Vagina (tissue), 2 donors: ENCODE measurements at regions not wholly inside any gene's neighbourhood (a gene's known extent, or its start where the extent isn't known, plus 50 kb on each side); places are given as distances from the start of the nearest gene placed in this dataset.

Experiments used
- DNase-seq, 2 donors: peaks; one replicate each; pipeline ENCODE4 v3.0.0-alpha.2; 2017; ENCODE audit errors: extremely low spot score in 2 of 2
- H3K27ac ChIP-seq: fragments of 200-600 bp; sonication (generic); one replicate; pipeline ENCODE4 v1.5.1; 2019
- H3K27me3 ChIP-seq: fragments of 200-600 bp; sonication (generic); one replicate; pipeline ENCODE4 v1.5.1; 2019
- H3K36me3 ChIP-seq, 2 donors: fragments of 200-600 bp; sonication (generic); one replicate each; pipeline ENCODE4 v1.5.1; 2017 to 2019
- H3K4me1 ChIP-seq: fragments of 200-600 bp; sonication (generic); one replicate; pipeline ENCODE4 v1.5.1; 2019
- H3K4me3 ChIP-seq, 2 donors: fragments of 200-600 bp; sonication (generic); 1 replicate in 1 of 2; 2 replicates in 1 of 2; pipeline ENCODE4 v1.5.1; 2016 to 2019
- H3K9me3 ChIP-seq: fragments of 200-600 bp; sonication (generic); one replicate; pipeline ENCODE4 v1.5.1; 2019
- POLR2A ChIP-seq, 2 donors: fragments of 450-650 bp; IDR thresholded peaks; one replicate each; pipeline ENCODE4 v1.6.1; 2017; ENCODE audit warnings: antibody characterized with exemption in 2 of 2, mild to moderate bottlenecking in 2 of 2, moderate library complexity in 2 of 2
- POLR2AphosphoS5 ChIP-seq, 2 donors: sonication (generic); formaldehyde crosslinking; IDR thresholded peaks; one replicate each; pipeline ENCODE4 v1.9.0; 2017; ENCODE audit warnings: antibody characterized with exemption in 2 of 2, mild to moderate bottlenecking in 2 of 2, low read depth in 1 of 2; ENCODE audit not compliant: insufficient read depth in 1 of 2
- intact Hi-C: fragments of 100-400 bp; cut with DNase I; formaldehyde crosslinking; loops from one replicate; pipeline ENCODE4 v1.15.1; 2023
- TF ChIP-seq, protein P1 (sequence below), 3 experiments: fragments of 450-650 bp in 2 of 3; fragments of 200-600 bp in 1 of 3; sonication (generic) in 1 of 3; IDR thresholded peaks; one replicate each; pipeline ENCODE4 v1.5.1; 2017 to 2019; ENCODE audit warnings: antibody characterized with exemption in 3 of 3, mild to moderate bottlenecking in 2 of 3, moderate library complexity in 2 of 3

DNA sequence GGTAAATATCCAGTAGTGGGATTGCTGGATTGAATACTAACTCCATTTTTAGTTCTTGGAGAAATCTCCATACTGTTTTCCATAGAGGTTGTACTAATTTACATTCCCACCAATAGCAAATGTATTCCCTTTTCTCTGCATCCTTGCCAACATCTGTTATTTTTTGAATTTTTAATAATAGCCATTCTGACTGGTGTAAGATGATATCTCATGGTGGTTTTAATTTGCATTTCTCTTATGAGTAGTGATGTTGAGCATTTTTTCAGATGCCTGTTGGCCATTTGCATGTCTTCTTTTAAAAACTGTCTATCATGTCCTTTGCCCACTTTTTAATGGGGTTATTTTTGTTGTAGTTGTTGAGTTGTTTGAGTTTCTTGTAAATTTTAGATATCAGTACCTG is 253.2 kb downstream of the HAO1 start:
- Histone ChIP-seq H3K4me1 (no peaks in the 10 kb centered on the region), H3K27ac (no peak overlapping the region), H3K9me3 (no peaks in the 10 kb centered on the region), H3K4me3 (no peak overlapping the region), H3K27me3 (no peaks in the 10 kb centered on the region), H3K36me3 (no peaks in the 10 kb centered on the region)
- DNase-seq: no peak
- intact Hi-C loops: no loop called here
- TF ChIP-seq POLR2AphosphoS5 (IDR thresholded peaks at IDR 0.05; ENCODE audit: insufficient read depth in 1 of 2, low read depth in 1 of 2) (no peak), POLR2A (IDR thresholded peaks at IDR 0.05) (no peak)
- TF ChIP-seq, protein P1, sequence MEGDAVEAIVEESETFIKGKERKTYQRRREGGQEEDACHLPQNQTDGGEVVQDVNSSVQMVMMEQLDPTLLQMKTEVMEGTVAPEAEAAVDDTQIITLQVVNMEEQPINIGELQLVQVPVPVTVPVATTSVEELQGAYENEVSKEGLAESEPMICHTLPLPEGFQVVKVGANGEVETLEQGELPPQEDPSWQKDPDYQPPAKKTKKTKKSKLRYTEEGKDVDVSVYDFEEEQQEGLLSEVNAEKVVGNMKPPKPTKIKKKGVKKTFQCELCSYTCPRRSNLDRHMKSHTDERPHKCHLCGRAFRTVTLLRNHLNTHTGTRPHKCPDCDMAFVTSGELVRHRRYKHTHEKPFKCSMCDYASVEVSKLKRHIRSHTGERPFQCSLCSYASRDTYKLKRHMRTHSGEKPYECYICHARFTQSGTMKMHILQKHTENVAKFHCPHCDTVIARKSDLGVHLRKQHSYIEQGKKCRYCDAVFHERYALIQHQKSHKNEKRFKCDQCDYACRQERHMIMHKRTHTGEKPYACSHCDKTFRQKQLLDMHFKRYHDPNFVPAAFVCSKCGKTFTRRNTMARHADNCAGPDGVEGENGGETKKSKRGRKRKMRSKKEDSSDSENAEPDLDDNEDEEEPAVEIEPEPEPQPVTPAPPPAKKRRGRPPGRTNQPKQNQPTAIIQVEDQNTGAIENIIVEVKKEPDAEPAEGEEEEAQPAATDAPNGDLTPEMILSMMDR (IDR thresholded peaks at IDR 0.05): no peak

DNA sequence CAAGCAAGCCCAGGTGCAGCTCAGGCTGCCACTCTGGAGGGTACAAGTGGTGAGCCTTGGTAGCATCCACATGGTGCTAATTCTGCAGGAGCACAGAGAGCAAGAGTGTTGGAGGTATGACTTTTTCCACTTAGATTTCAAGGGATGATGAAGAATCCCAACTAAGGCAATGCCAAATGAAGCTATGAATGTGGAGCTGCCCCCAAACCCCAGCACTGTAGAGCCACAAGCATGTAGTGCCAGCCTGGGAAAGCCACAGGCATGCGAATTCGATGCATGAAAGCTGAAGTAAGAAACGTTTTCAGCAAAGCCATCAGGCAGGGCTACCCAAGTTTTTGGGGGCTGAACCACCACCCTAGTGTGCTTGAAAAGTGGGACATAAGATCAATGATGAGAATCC is 251.1 kb downstream of the HAO1 start:
- H3K4me3 ChIP-seq: no peak overlapping the region
- H3K4me1 ChIP-seq: no peaks in the 10 kb centered on the region
- no peaks in the 10 kb centered on the region for H3K27me3 ChIP-seq
- H3K27ac ChIP-seq: no peak overlapping the region
- intact Hi-C loops: no loop called here
- no peaks in the 10 kb centered on the region for H3K36me3 ChIP-seq
- DNase-seq: no peak
- no peaks in the 10 kb centered on the region for H3K9me3 ChIP-seq
- no peak for TF ChIP-seq POLR2A (IDR thresholded peaks at IDR 0.05)
- no peak for TF ChIP-seq POLR2AphosphoS5 (IDR thresholded peaks at IDR 0.05; ENCODE audit: insufficient read depth in 1 of 2, low read depth in 1 of 2)
- TF ChIP-seq, protein P1 (IDR thresholded peaks at IDR 0.05): no peak

DNA sequence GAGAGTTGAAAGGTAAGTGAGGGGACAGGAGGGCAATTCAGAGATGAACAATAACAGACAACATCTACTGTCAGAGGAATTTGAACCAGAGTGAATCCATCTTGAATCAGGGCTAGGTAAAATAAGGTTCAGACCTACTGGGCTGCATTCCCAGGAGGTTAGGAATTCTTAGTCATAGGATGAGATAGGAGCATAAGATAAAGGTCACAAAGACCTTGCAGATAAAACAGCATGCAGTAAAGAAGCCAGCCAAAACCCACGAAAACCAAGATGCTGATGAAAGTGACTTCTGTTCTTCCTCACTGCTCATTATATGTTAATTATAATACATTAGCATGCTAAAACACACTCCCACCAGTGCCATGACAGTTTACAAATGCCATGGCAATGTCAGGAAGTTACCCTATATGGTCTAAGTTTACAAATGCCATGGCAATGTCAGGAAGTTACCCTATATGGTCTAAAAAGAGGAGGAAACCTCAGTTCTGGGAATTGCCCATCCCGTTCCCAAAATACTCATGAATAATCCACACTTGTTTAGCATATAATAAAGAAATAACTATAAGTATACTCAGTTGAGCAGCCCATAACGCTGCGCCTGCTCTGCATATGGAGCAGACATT is 248.5 kb downstream of the HAO1 start:
- TF ChIP-seq POLR2AphosphoS5 (IDR thresholded peaks at IDR 0.05; ENCODE audit: insufficient read depth in 1 of 2, low read depth in 1 of 2) (no peak), POLR2A (IDR thresholded peaks at IDR 0.05) (no peak)
- TF ChIP-seq, protein P1 (IDR thresholded peaks at IDR 0.05): no peak
- Histone ChIP-seq H3K4me1 (no peaks in the 10 kb centered on the region), H3K27ac (no peak overlapping the region), H3K4me3 (no peak overlapping the region), H3K9me3 (no peaks in the 10 kb centered on the region), H3K36me3 (no peaks in the 10 kb centered on the region), H3K27me3 (no peaks in the 10 kb centered on the region)
- DNase-seq: no peak
- intact Hi-C loops: no loop called here

DNA sequence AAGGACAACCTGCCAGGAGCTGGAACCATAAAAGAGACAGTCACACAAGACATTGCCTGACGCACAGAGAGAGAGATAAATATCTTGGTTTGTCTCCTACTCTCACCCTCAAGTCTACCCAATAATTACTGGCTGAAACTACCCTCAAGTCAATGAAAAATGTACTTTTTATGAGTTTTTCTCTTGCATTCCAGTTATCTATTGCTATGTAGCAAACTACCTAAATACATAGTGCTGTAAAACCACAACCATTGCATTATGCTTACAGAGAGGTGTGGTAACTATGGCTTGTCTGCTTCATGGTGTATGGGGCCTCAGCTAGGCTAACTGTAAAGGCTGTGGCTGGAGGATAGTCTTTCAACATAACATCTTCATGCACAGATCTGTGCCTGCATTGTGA is 247.8 kb downstream of the HAO1 start:
- no peak overlapping the region for H3K4me3 ChIP-seq
- no peak for DNase-seq
- H3K9me3 ChIP-seq: no peaks in the 10 kb centered on the region
- no peaks in the 10 kb centered on the region for H3K36me3 ChIP-seq
- TF ChIP-seq POLR2A (IDR thresholded peaks at IDR 0.05) (no peak), POLR2AphosphoS5 (IDR thresholded peaks at IDR 0.05; ENCODE audit: insufficient read depth in 1 of 2, low read depth in 1 of 2) (no peak)
- TF ChIP-seq, protein P1 (IDR thresholded peaks at IDR 0.05): no peak
- H3K27me3 ChIP-seq: no peaks in the 10 kb centered on the region
- intact Hi-C loops: no loop called here
- H3K4me1 ChIP-seq: no peaks in the 10 kb centered on the region
- no peak overlapping the region for H3K27ac ChIP-seq

DNA sequence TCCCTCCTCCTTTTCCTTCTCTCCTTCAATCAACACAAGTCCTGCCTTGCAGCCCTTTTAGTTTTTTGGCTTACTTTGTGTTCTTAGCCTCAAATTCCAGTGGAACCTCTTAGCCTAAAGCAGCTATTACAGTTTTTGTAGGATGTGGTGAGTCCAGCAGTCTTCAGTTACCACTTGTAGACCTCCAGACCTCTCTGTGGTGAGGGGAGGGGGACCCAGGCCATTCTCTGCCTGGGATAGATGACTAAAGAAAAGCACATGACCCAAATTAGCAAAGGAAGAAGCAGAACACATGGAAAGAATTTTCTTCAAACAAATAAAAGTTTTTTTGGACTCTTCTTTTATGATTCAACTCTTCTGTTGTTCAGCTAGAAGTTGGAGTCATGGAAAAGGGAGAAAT is 246.5 kb downstream of the HAO1 start:
- Histone ChIP-seq H3K4me3 (no peak overlapping the region), H3K27me3 (no peaks in the 10 kb centered on the region), H3K27ac (no peak overlapping the region), H3K36me3 (no peaks in the 10 kb centered on the region), H3K4me1 (no peaks in the 10 kb centered on the region), H3K9me3 (no peaks in the 10 kb centered on the region)
- intact Hi-C loops: no loop called here
- TF ChIP-seq, protein P1 (IDR thresholded peaks at IDR 0.05): no peak
- no peak for TF ChIP-seq POLR2AphosphoS5 (IDR thresholded peaks at IDR 0.05; ENCODE audit: insufficient read depth in 1 of 2, low read depth in 1 of 2)
- no peak for TF ChIP-seq POLR2A (IDR thresholded peaks at IDR 0.05)
- DNase-seq: no peak
